ENCODE measurements at regions not wholly inside any gene's neighbourhood (a gene's known extent, or its start where the extent isn't known, plus 50 kb on each side); places are given as distances from the start of the nearest gene placed in this dataset.

DNA sequence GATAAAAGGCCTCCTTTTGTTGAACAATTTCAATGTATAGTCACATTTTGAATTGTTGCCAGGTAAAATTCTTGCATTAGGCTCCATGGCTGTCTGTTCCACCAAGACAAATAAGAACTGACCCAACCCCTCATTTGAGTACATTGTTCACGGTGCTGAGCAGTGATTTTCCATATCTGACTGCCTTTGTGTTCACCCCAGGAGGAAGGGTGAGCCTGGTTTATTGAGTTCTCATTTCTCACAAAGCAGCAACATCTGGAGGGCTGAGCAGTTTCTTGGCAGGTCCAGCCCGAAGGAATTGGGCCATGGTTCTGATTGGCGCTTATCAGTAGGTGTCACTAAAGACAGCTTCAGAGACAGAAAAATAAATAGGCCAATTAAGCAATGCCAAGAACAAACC lies 149.1 kb downstream of the BMP4 start:
- no peak for DNase-seq (ENCODE audit: low read depth in 2 of 2)

- no peak for DNase-seq (ENCODE audit: low read depth in 2 of 2)
Observed at GRCh38 chr14:53807108-53807507, 149.5 kb downstream of the BMP4 start.

GRCh38 chr14:53796734-53797133 lies 159.9 kb downstream of the BMP4 start:
- no peak for DNase-seq (ENCODE audit: low read depth in 2 of 2)

GRCh38 chr14:53793790-53794505 lies 162.7 kb downstream of the BMP4 start:
- DNase-seq (ENCODE audit: low read depth in 2 of 2): no peak

DNA sequence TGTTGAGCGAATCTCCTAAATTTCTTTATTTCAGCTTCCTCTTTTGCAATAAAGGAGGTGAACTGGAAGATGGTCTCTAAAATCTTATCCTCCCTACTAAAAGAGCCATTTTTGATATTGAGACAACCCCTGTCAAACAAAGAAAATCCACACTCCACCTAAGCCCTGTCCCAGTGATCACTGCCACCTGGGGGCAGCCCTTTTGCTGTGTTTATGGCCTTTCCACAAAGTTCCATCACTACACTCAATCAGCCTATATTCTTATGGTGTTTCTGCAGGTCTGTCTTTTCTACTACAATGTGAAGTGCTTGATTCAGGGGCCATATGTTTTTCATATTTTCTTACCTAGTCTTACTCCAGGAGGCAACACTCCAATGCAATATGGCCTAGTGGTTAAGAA lies 163.7 kb downstream of the BMP4 start:
- no peak for DNase-seq (ENCODE audit: low read depth in 2 of 2)

DNA sequence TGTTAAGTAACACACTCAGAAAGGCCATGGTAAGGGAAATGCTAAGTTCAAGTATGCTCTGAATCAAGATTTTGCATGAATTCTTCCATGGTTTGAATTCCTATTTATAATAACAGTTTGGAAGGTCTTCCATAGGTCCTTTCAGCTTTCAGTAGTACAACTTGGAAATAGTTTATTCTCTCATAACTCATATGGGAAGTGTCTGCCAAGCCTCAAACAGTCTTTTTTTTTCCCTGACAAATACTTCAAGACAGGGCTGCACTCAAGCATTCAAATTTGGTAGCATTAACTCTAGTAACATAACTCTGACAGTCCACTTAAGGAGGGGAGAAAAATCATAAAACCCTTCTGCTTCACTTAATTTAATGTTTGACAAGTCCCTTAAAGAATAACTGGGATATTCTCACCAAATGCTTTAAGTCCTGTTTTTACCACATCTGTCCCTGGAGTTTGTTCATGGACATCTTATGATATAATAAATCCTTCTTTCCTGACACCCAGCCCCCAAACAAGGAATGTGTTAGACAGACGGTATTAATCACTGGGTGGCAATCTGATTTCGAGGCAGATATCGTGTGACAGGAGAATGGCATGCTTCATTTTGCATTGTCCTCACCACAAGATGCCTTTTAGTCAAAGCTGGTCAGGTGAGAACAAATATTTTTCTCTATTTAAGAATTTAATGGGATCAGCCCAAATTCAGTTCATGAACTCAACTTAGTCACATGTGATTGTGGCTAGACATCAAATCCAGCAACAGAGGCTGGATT lies 165.7 kb downstream of the BMP4 start:
- no peak for DNase-seq (ENCODE audit: low read depth in 2 of 2)

DNA sequence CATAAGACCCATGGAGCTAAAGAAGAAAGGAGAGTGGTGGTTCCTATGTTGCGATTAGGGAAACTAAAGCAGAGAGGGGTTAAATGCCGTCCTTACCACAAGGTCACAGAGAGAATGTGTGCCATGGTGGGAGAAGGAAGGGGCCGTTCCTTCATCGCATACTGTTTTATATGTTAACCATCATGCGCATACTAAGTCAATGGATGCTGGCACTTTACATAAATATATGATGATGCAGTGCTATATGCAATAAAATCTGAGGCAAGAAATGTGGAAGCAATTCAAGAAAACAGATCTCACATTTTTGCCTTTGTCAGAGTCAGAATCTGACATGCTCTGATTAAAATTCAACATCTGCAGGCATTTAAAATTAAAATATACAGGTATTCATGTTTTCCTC lies 168.1 kb downstream of the BMP4 start:
- no peak for DNase-seq (ENCODE audit: low read depth in 2 of 2)

DNA sequence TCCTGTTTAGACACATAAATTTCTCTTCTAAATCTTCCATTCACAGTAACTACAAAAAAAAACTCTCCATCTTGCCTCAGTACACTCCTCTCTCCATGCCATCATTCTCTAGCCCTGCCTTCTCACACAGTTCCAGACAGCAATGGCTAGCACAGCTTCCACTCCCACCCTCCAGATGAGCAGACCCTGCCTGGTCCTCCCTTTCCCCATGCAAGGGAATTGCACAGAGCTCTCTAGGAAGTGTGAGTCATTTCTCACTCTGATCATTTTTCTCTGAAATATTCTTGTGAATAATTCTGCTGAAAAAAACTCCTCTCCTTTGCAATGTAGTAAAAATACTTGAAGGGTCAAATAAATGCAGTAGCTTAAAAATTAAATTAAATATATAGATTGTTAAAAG lies 170.6 kb downstream of the BMP4 start:
- DNase-seq (ENCODE audit: low read depth in 2 of 2): no peak

DNA sequence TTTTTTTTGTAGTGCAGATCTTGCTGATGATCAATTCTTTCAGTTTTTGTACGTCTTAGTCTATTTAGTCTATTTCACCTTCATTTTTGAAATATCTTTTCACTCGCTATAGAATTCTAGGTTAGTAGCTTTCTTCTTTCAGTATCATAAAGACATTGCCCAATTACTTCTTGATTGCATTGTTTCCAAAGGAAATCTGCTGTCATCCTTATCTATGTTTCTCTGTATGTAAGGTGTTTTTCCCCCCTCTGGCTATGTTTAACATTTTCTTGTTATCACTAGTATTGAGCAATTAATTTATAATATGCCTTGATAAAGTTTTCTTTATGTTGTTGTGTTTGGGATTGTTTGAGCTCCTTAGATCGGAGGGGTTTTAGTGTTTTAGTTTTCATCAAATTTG lies 171.9 kb downstream of the BMP4 start:
- no peak for DNase-seq (ENCODE audit: low read depth in 2 of 2)

DNA sequence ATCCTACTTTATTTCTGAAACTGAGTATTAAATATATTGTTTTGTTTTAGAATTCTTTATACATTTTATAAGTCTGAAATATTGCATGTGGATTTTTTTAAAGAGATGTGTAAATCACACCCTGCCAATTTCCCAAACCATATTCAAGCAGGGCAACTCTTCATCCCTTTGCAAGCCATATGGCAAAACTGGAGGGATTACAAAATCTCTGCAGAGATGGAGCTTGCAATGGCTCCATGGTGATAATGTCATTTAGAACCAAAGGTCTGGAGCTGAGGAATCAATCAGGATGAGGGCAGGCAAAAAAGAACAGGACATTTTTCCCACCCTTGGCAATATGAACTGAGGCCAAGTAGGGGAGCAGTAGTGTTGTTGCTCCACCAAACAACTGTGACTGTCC lies 173.4 kb downstream of the BMP4 start:
- no peak for DNase-seq (ENCODE audit: low read depth in 2 of 2)

- DNase-seq (ENCODE audit: low read depth in 2 of 2): no peak
Observed at GRCh38 chr14:53780051-53780555, 176.5 kb downstream of the BMP4 start.

DNA sequence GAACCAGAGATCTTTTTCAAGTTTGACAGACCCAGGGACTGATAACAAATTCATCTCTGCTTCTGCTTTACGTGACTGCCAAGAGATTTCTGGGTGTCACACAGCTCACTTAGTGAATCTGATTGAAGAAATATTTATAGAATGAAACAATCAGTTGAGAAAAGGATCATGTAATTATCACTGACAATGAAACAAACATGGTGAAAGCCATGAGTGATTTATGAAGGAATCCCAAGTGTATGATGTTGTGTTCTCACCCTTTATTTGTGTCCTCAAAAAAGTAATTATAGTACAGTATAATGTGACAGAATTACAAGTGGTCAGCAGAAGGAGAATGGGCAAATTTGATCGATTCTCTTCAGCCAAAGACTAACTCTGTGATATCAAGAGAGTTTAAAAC lies 177.3 kb downstream of the BMP4 start:
- DNase-seq (ENCODE audit: low read depth in 2 of 2): no peak

- no peak for DNase-seq (ENCODE audit: low read depth in 2 of 2)
Observed at GRCh38 chr14:53778263-53778662, 178.4 kb downstream of the BMP4 start.

GRCh38 chr14:53772936-53773335 lies 183.7 kb downstream of the BMP4 start:
- no peak for DNase-seq (ENCODE audit: low read depth in 2 of 2)

GRCh38 chr14:53767566-53767965 lies 189.1 kb downstream of the BMP4 start:
- DNase-seq (ENCODE audit: low read depth in 2 of 2): no peak

DNA sequence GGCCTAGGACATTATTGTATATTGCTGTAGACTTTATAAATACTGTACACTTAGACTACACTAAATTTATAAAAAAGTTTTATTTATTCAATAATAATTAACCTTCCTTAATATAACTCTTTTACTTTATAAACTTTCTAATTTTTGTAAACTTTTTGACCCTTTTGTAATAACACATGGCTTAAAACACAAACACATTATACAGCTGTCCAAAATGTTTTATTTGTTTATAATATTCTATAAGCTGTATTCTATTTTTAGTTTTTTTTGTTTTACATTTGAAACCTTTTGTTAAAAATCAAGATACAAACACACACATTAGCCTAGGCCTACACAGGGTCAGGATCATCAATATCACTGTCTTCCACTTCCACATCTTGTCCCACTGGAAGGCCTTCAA lies 190.0 kb downstream of the BMP4 start:
- no peak for DNase-seq (ENCODE audit: low read depth in 2 of 2)

GRCh38 chr14:53766106-53766505 lies 190.5 kb downstream of the BMP4 start:
- no peak for DNase-seq (ENCODE audit: low read depth in 2 of 2)

DNA sequence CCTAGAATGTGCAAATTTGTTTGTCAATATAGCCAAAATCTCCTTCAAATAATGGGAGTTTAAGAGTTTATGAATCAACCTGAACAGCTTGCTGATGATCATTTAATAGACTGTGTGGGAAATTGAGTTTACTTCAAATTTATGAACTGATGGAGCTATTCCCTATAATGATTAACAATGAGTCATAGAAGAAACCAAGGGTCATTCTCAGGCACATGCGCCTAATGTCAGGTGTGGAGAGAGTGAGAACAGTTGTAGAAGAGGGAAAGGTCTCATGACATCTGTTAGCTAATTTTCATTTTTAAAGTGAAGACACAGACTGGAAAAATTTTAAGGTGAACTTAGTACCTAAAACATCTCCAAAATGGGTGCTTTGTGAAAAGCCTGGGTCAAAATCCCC lies 191.8 kb downstream of the BMP4 start:
- DNase-seq (ENCODE audit: low read depth in 2 of 2): no peak

- DNase-seq (ENCODE audit: low read depth in 2 of 2): no peak
Observed at GRCh38 chr14:53758141-53758540, 198.5 kb downstream of the BMP4 start.

- DNase-seq (ENCODE audit: low read depth in 2 of 2): no peak
Observed at GRCh38 chr14:53757732-53758131, 198.9 kb downstream of the BMP4 start.

DNA sequence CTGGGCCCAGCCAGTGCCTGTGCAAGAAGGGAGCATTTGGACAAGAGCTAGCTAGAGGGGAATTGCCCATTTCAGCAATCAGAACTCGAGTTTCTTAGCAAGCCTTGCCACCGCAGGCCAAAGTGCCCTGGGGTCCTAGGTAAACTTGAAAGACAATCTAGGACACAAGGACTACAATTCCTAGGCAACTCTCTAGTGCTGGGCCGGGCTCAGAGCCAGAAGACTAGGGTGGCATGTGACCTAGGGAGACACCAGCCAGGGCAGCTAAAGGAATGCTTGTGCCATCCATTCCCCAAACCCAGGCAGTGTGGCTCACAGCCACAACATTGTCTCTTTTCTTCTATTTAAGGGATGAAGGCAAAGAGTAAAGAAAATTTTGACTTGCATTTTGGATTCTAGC lies 205.0 kb downstream of the BMP4 start:
- DNase-seq (ENCODE audit: low read depth in 2 of 2): no peak

- DNase-seq (ENCODE audit: low read depth in 2 of 2): no peak
Observed at GRCh38 chr14:53748691-53749090, 207.9 kb downstream of the BMP4 start.

- DNase-seq (ENCODE audit: low read depth in 2 of 2): no peak
Observed at GRCh38 chr14:53744857-53745256, 211.8 kb downstream of the BMP4 start.

Data from stimulated activated CD4-positive, alpha-beta T cell treated with anti-CD3 and anti-CD28 coated beads, Interleukin-1b, Interleukin-23, amount 100 ng/mL, for 4 hours (primary cell).